ENCODE measurements at regions not wholly inside any gene's neighbourhood (a gene's known extent, or its start where the extent isn't known, plus 50 kb on each side); places are given as distances from the start of the nearest gene placed in this dataset.

DNA sequence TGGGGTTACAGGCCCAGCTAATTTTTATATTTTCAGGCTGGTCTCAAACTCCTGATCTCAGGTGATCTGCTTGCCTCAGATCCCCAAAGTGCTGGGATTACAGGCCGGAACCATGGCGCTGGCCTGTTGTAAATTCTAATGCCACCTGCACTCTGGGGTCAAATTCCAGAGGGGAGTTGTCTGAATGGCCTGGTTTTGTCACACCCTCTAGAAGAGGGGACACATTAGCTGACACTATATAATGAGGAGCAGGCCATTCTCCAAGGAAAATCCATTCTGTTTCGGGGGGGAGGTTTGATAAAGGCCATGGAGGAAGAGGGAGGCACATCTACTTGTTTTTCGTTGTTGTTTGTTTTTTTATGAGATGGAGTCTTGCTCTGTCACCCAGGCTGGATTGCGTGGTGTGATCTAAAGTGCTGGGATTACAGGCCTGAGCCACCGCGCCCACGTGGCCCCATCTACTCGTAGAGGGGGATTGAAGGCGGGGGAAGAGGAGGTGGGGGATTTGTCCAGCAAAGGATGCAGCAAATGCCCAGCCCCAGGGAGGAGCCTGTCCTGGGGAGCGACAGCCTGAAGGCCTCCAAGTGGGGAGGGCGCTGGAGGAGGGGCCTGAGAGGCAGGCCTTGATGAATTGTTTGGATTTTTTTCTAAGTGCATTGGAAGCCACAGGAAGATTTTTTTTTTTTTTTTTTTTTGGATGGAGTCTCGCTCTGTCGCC lies 78.4 kb upstream of the SLC45A1 start:
- Histone ChIP-seq H3K27ac (ENCODE audit: insufficient read depth, low read length) (peak overlapping the region; percentile 76), H3K18ac (ENCODE audit: low read depth, low read length) (peak overlapping the region; percentile 63), H2BK20ac (ENCODE audit: low read depth, low read length) (peak overlapping the region; percentile 18), H3K4ac (ENCODE audit: low read depth, low read length) (peak overlapping the region; percentile 76), H2BK120ac (ENCODE audit: low read depth, low read length) (peak overlapping the region; percentile 72), H3K4me3 (ENCODE audit: insufficient read depth, low read depth, low read length) (no peak overlapping the region), H3K4me1 (ENCODE audit: control insufficient read depth, insufficient read depth, low read length) (peaks cover 14% of the 10 kb centered on the region), H2AFZ (replicated peaks; ENCODE audit: low read length, poor library complexity) (peak overlapping the region; percentile 38), H4K20me1 (ENCODE audit: insufficient read depth, low read length) (no peaks in the 10 kb centered on the region), H3K79me1 (ENCODE audit: low read depth in 1 of 2, low read length in 2 of 2) (no peaks in the 10 kb centered on the region), H4K8ac (ENCODE audit: low read depth in 2 of 2, low read length in 2 of 2) (peak overlapping the region; percentile 7 to 68), H2AK5ac (ENCODE audit: low read depth, low read length) (peak overlapping the region; percentile 27), H3K9me3 (ENCODE audit: control insufficient read depth, insufficient read depth, low read length) (no peaks in the 10 kb centered on the region), H3K36me3 (ENCODE audit: control insufficient read depth, insufficient read depth, low read length) (no peaks in the 10 kb centered on the region), H2BK5ac (ENCODE audit: low read depth, low read length, poor library complexity, severe bottlenecking) (peak overlapping the region; percentile 91), H3K23ac (ENCODE audit: low read depth, low read length) (no peak overlapping the region), H3K9ac (ENCODE audit: low read depth, low read length) (peak overlapping the region; percentile 24; the same call in 1 of the 2 replicates), H3K9me1 (ENCODE audit: insufficient read depth, low read length) (peaks cover 7% of the 10 kb centered on the region; the same call in 1 of the 2 replicates), H3K56ac (ENCODE audit: extremely low read depth, insufficient read depth, low read length) (no peak overlapping the region), H2AK9ac (replicated peaks; ENCODE audit: low read depth, low read length, poor library complexity) (peak overlapping the region; percentile 33), H4K5ac (ENCODE audit: low read depth, low read length) (peak overlapping the region; percentile 54), H4K91ac (ENCODE audit: insufficient read depth, low read depth, low read length) (peak overlapping the region; percentile 65; the same call in 1 of the 2 replicates), H3K27me3 (ENCODE audit: control insufficient read depth, insufficient read depth, low read length) (no peaks in the 10 kb centered on the region), H3K14ac (replicated peaks; ENCODE audit: low read depth, low read length) (peak overlapping the region; percentile 27; the same call in 1 of the 2 replicates), H2BK15ac (ENCODE audit: low read depth, low read length) (peak overlapping the region; percentile 89; the same call in 2 of the 3 replicates), H3K4me2 (ENCODE audit: low read depth, low read length) (no peak overlapping the region)
- dilution Hi-C loops (cut with HindIII; ENCODE audit: low sequenced_read_pairs, unreplicated experiment), result no loop called here
- 82% methylated on average over 10 of the region's 14 CpGs; no CpG with 5 or more reads in 1 of the 2 experiments for WGBS, 2 experiments (ENCODE audit: extremely low coverage in 2 of 2, insufficient read length in 1 of 2)
- in situ Hi-C loops (cut with MboI; ENCODE audit: low sequenced_read_pairs), result no loop called here
- no peak for TF ChIP-seq SMC3 (IDR thresholded peaks at IDR 0.05; ENCODE audit: low read depth, low read length)
- TF ChIP-seq, protein P1, sequence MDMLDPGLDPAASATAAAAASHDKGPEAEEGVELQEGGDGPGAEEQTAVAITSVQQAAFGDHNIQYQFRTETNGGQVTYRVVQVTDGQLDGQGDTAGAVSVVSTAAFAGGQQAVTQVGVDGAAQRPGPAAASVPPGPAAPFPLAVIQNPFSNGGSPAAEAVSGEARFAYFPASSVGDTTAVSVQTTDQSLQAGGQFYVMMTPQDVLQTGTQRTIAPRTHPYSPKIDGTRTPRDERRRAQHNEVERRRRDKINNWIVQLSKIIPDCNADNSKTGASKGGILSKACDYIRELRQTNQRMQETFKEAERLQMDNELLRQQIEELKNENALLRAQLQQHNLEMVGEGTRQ (IDR thresholded peaks at IDR 0.05; ENCODE audit: low read depth, low read length), result peak; percentile 50; the same call in 1 of the 2 replicates
- TF ChIP-seq, protein P2, sequence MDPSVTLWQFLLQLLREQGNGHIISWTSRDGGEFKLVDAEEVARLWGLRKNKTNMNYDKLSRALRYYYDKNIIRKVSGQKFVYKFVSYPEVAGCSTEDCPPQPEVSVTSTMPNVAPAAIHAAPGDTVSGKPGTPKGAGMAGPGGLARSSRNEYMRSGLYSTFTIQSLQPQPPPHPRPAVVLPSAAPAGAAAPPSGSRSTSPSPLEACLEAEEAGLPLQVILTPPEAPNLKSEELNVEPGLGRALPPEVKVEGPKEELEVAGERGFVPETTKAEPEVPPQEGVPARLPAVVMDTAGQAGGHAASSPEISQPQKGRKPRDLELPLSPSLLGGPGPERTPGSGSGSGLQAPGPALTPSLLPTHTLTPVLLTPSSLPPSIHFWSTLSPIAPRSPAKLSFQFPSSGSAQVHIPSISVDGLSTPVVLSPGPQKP (IDR thresholded peaks at IDR 0.05; ENCODE audit: borderline replicate concordance, low read depth, low read length), result no peak
- peak; percentile 65; the same call in 1 of the 2 replicates for TF ChIP-seq MAZ (IDR thresholded peaks at IDR 0.05; ENCODE audit: borderline replicate concordance, low read depth, low read length)
- BruUV-seq (replicated peaks), result no TSS peak
- no peak; the same call in 1 of the 2 replicates for ATAC-seq (ENCODE audit: low read depth)
- DNase-seq, result peak; percentile 39
- CTCF ChIA-PET, result interaction anchor here (1.4 kb wide), 1 partner anchor 75 kb away, joined by 3 read pairs; no protein-coding TSS in a partner anchor
- POLR2A ChIA-PET (ENCODE audit: unreplicated experiment), result no interaction called here
- intact Hi-C loops (cut with micrococcal nuclease), result loop anchor here (2.0 kb wide), 2 partner anchors 213 to 257 kb away; partner anchors contain the start of gene ERRFI1
